LNCaP clone FGC (cell line): ENCODE measurements at regions not wholly inside any gene's neighbourhood (a gene's known extent, or its start where the extent isn't known, plus 50 kb on each side); places are given as distances from the start of the nearest gene placed in this dataset.

Experiments
- DNase-seq: peaks from one replicate; pipeline ENCODE4 v3.0.0-alpha.2; 2011; ENCODE audit warnings: low read depth
- H3K4me3 ChIP-seq: 2 replicates; pipeline ENCODE4 v1.5.1; 2011; ENCODE audit warnings: mild to moderate bottlenecking, low read depth, low read length, control low read depth
- TF ChIP-seq, protein P1 (sequence below): IDR thresholded peaks from 2 replicates; pipeline ENCODE4 v1.5.1; 2012; ENCODE audit warnings: mild to moderate bottlenecking; ENCODE audit not compliant: control insufficient read depth, insufficient read depth; ENCODE audit errors: extremely low read depth

DNA sequence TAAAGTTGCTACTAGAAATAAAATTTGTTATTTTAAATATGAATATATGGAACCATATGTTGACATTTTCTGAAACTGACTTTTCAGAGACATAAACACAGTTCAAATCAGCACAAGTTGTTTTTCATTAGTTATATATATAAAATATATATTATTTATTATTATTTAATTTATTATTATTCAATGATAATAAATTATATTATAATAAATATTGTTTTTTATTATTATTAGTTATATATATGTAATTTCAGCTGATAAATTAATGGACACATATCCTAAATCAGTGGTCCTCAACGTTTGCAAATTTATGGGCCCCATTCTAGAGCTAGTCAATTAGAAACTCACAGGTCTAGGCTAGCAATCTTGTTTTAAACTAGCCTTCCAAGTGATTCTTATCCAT is 809.3 kb downstream of the C4orf33 start:
- H3K4me3 ChIP-seq, result no peak overlapping the region
- no peak for DNase-seq
- TF ChIP-seq, protein P1, sequence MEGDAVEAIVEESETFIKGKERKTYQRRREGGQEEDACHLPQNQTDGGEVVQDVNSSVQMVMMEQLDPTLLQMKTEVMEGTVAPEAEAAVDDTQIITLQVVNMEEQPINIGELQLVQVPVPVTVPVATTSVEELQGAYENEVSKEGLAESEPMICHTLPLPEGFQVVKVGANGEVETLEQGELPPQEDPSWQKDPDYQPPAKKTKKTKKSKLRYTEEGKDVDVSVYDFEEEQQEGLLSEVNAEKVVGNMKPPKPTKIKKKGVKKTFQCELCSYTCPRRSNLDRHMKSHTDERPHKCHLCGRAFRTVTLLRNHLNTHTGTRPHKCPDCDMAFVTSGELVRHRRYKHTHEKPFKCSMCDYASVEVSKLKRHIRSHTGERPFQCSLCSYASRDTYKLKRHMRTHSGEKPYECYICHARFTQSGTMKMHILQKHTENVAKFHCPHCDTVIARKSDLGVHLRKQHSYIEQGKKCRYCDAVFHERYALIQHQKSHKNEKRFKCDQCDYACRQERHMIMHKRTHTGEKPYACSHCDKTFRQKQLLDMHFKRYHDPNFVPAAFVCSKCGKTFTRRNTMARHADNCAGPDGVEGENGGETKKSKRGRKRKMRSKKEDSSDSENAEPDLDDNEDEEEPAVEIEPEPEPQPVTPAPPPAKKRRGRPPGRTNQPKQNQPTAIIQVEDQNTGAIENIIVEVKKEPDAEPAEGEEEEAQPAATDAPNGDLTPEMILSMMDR, result no peak

DNA sequence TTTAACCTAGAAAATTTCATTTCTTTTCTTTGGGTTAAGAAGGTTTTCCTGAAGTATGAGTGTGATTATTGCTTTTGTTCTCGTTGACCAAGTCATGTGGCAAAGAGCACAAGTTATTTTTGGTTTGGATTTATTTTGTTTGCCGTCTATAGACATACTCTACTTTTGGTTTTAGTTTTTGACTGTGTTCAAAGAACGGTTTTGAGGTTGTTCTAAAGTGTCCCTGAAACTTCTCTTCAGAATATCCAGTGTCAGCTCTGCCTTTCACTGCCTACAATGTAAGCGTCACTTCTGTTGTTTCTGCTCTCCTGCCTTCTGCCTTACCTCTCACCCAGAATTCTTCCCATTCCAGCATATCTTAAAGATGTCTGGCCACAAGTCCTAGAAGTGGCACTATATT is 812.2 kb downstream of the C4orf33 start:
- DNase-seq, result no peak
- TF ChIP-seq, protein P1, result no peak
- no peak overlapping the region for H3K4me3 ChIP-seq

DNA sequence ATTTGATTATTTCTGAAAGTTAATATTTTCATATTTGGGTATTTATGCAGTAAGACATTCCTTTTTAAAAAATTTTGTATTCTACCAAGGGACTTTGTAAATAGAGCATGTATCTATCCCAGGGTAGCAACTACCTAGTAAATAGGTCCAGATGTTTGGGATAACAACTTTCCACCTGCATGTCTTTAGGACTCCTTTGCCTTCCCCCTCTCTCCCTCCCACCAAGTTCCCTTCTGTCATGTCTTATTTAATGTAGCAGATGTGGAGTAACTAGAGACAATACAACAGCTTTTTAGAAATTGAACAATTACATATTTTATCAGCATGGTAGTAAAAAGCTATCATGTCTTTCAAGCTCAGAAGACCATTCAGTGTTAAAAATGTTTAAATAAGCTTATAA is 821.0 kb downstream of the C4orf33 start:
- DNase-seq, result no peak
- TF ChIP-seq, protein P1, result no peak
- H3K4me3 ChIP-seq, result no peak overlapping the region

DNA sequence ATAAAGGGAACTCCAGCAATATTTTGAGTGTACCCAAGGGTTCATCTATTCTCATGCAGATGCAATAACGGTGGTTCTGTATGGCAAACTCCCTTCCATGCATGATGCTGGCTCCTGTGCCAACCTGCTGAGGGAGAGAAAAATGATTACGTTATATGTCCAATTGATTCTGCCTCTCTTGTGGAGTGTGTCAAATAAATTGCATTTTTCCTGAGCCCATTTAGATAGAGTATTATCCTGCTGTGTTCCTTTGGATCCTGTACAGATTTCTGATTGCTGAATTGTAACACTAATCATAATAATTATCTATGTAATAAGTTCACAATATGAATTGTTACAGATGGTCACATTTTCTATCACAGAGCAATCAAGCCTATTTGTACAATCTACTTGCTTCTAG is 821.7 kb downstream of the C4orf33 start:
- no peak for DNase-seq
- no peak overlapping the region for H3K4me3 ChIP-seq

DNA sequence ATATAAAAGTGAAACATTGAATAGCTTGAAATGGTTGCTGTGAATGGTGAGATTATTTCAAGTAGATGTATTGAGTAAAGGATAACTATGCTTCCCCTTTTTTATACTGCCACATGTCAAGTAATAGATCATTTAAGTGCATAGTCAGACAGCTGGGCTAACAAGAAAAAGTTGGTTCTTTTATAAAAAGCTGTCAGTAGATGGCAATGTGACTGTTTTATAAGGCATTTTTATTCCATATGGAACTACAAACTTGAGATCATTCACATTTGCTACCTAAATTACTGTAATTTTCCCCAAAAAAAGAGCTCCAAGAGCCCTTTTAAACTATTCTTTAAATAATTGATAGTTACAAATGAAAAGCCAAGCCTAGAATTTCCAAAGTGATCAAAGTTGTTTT is 831.0 kb downstream of the C4orf33 start:
- DNase-seq, result no peak
- no peak overlapping the region for H3K4me3 ChIP-seq
- TF ChIP-seq, protein P1, result peak; percentile 42

More for the DNA sequence above, 821.7 kb downstream of the C4orf33 start:
- TF ChIP-seq, protein P1, result no peak

DNA sequence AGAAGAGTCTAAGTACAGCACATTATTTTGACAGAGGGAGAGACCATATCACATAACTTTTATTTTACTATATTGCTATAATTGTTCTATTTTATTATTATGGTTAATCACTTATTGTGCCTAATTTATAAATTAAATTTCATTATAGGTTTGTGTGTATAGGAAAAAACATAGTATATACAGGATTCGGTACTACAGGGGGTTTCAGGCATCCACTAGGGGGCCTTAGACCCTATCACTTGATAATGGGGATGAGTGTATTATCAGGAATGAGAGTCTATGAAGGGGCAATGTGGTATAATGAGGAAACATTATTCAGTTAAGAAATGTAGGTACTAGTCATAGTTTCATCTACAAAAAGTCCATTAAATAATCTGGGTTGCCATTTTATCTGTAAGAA is 833.1 kb downstream of the C4orf33 start:
- TF ChIP-seq, protein P1, result no peak
- DNase-seq, result no peak
- no peak overlapping the region for H3K4me3 ChIP-seq

DNA sequence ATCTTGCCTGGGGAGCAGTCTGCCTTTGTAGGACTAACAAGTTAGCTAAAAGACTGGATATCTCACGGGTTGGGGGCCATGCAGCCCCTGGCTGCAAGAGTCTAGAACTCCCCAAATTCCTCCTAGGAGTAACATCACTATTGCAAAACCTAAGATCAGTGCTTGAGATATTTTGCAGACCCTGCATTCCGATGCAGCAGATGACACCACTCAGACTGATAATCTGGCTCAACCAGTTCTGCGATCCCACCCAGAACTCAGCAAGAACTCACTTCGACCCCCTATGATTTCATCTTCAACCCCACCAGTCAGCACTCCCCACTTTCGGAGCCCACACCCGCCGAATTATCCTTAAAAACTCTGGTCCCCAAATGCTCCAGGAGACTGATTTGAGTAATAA is 834.0 kb downstream of the C4orf33 start:
- TF ChIP-seq, protein P1, result no peak
- H3K4me3 ChIP-seq, result no peak overlapping the region
- no peak for DNase-seq
